ENCODE measurements at regions not wholly inside any gene's neighbourhood (a gene's known extent, or its start where the extent isn't known, plus 50 kb on each side); places are given as distances from the start of the nearest gene placed in this dataset.

GRCh38 chr22:49026494-49027367 is 800.9 kb downstream of the BRD1 start:
- DNase-seq, result peak; percentile 10

DNA sequence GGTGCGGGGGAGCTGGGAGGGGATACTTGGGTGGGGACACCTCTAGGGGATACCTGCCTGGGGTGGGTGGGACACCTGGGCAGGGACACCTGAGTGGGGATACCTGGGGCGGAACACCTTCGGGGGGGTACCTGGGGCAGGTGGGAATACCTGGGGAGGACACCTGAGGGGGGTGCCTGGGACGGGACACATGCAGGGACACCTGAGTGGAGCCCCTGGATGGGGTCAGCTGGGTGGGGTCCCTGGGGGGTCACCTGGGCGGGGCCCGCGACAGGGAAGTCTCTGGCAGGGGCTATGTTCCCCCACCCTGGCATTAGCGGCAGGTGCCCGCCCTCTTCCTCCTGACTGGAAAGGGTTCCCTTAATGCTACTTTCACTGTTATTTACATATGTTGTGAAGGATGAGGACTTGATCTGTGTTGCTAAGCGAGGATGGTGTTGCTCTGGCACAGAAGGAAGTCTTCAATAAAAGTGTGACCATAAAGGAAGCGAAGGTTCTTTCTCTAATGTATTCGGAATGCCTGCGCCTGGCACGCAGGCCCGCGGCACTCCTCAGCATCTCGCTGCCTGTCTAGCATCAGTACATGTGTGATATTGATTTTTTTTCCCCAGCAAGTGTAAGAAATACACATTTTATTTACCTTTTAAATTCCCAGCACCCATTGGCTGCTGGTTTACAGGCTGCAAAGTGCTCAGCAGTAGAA is 801.7 kb downstream of the BRD1 start:
- no peak for DNase-seq

GRCh38 chr22:49024775-49025440 is 802.8 kb downstream of the BRD1 start:
- no peak for DNase-seq

DNA sequence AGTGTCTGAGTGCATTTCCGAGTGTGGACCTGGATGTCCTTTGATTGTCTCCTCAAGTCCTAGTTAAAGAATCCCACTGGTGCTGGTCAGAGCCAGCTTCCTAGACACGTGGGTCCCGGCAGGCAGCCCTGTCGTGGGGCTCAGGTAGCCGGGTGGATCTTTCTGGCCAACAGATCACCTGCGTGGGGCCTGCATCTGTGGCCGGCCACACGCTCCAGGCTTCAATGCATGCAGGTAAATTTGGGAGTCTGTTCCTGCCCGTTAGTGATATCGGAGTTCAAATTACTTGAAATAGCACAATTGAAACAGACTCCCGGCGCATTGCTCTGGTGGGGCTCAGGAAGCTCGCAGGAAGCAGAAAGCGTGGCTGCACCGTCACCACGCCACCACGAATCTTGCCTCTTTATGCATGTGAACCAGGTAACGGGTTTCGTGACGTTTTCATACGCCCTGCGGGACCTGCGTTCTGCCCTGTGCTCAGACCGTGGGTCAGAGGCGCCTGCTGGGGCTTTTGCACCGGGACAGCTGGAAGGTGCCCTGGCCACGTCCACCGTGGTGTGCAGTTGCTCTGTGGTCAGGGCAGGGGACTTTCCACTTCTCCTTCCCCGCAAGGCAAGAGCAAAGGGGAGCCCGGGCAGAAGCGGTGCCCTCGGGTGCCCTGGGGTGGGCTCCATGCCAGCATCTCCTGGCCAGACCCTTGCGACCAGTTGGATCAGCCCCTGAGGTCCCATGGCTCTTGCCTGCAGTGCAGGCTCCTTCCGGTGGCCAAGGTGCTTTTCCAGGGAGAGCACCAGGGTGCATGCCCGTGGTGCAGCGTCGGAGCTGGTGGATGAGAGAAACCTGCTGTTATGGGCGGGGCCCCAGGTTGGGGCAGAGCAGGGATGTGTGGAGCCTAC is 803.5 kb downstream of the BRD1 start:
- no peak for DNase-seq

GRCh38 chr22:49023161-49023878 is 804.4 kb downstream of the BRD1 start:
- DNase-seq, result no peak

- DNase-seq, result no peak
These were observed 804.9 kb downstream of the BRD1 start for GRCh38 chr22:49022816-49023160.

GRCh38 chr22:49021926-49022815 is 805.5 kb downstream of the BRD1 start:
- DNase-seq, result no peak

GRCh38 chr22:49021131-49021925 is 806.3 kb downstream of the BRD1 start:
- no peak for DNase-seq

GRCh38 chr22:49019737-49020713 is 807.6 kb downstream of the BRD1 start:
- DNase-seq, result no peak

DNA sequence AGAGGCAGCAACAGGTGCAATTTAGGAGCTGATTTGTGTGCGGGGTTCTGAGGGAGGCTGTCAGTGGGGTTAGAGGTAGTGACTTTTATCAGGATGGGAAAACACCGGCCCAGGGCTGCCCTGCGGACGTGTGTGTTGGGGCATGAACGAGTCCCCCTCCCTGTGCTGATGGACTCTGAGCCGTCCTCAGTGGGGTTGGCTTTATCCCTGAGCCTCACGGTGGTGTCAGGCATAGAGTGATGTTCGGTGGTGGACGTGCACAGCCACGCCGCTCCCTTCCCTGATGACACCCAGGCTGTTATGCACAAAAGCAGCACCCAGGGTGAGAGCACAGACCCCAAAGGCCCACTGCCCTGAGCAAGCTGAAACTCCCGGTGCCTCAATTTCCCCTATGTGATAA is 809.1 kb downstream of the BRD1 start:
- DNase-seq, result no peak

DNA sequence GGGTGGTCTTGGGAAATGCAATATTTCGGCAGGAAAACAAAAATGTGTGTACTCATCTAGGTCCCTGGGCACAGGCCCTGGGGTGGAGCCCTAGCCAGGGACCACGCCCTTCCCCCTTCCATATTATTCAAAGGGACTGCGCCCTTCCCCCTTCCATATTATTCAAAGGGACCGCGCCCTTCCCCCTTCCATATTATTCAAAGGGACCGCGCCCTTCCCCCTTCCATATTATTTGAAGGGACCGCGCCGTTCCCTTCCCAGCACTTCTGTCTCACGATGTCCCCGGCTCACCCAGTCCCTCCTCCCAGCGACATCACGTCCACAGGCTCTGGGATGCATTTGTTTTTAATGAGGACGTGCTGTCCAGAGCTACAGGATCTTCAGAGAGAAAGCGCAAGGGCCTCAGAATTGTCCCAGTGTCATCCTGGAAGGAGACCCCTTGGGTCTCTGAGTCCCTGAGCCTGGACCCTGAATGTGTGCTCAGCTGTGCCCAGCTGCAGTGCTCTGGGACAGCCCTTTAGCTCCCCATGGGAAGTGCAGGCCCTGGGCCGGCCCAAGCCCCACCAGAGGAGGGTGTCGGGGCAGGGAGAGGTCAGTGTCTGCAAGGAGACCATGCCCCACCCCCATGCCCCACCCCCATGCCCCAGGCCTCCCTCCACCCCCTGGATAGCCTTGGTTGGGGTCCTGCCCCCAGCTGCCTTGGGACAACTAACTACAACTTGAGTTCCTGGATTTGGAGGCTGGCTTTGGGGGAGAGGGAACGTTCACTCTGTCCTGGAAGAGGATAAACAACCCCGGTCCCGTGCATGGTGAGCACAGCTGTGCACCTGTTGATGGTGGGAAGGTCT is 810.0 kb downstream of the BRD1 start:
- no peak for DNase-seq

DNA sequence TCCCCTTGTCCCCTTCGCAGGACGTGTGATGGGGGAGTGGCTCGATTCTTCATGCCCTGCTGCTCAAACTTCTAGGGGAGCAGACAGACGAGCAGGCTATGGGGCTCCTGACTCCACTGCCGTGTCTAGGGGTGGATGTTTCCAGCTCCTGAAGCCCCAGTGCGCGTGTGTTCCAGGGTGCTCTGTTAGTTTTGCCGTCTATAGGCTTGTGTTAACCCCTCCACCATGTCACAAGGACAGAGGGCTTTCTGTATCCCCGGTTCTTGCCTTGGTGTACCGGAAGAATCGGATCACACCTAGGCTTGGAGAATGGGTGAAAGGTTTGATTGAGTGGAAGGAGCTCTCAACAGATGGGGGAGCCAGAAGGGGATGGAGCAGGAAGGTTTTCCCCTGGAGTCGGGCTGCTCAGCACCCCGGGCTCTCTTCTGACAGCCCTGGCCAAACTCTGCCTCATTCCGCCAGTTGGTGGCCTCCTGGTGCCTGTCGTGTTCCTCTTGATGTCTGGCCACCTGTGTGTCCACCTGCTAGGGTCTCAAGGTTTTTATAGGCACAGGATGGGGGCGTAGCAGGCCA is 810.7 kb downstream of the BRD1 start:
- no peak for DNase-seq

GRCh38 chr22:49015993-49016908 is 811.4 kb downstream of the BRD1 start:
- DNase-seq, result no peak

- DNase-seq, result no peak
These were observed 812.2 kb downstream of the BRD1 start for GRCh38 chr22:49015459-49015858.

- DNase-seq, result no peak
These were observed 813.2 kb downstream of the BRD1 start for GRCh38 chr22:49014227-49015201.
